ENCODE measurements at regions not wholly inside any gene's neighbourhood (a gene's known extent, or its start where the extent isn't known, plus 50 kb on each side); places are given as distances from the start of the nearest gene placed in this dataset.
"Not testable (repeated sequence)": the region's sequence is repeated elsewhere in the genome, so short reads cannot be mapped to it uniquely, and the experiment has no call there.

- no peak overlapping the region for H3K4me3 ChIP-seq (ENCODE audit: insufficient read depth, low read depth, low read length)
- Mint-ChIP-seq H3K36me3 (ENCODE audit: low read depth, unreplicated experiment) (no peaks in the 10 kb centered on the region), H3K4me1 (ENCODE audit: low read depth, unreplicated experiment) (no peaks in the 10 kb centered on the region), H3K9me3 (ENCODE audit: unreplicated experiment) (peaks cover 14% of the 10 kb centered on the region), H3K4me3 (ENCODE audit: unreplicated experiment) (no peak overlapping the region), H3K27me3 (ENCODE audit: low read depth, unreplicated experiment) (no peaks in the 10 kb centered on the region), H3K27ac (ENCODE audit: unreplicated experiment) (no peak overlapping the region)
- no peaks in the 10 kb centered on the region for H3K79me2 ChIP-seq (ENCODE audit: insufficient read depth, low read length)
- H3K9ac ChIP-seq (ENCODE audit: low read length), result no peak overlapping the region
- H3K4me1 ChIP-seq (ENCODE audit: insufficient read depth, low read length), result no peaks in the 10 kb centered on the region
- no peaks in the 10 kb centered on the region for H3K36me3 ChIP-seq (ENCODE audit: insufficient read depth, low read length)
- DNase-seq (ENCODE audit: low read depth), result no peak
- no peaks in the 10 kb centered on the region for H4K20me1 ChIP-seq (ENCODE audit: insufficient read depth, low read length)
- H3K4me2 ChIP-seq (ENCODE audit: low read length), result no peak overlapping the region
- no peak for FAIRE-seq
- H2AFZ ChIP-seq (ENCODE audit: low read depth, low read length), result no peak overlapping the region
- H3K27ac ChIP-seq (ENCODE audit: low read depth, low read length), result no peak overlapping the region
- no peaks in the 10 kb centered on the region for H3K27me3 ChIP-seq (ENCODE audit: insufficient read depth, low read length)
- TF ChIP-seq, protein P1, sequence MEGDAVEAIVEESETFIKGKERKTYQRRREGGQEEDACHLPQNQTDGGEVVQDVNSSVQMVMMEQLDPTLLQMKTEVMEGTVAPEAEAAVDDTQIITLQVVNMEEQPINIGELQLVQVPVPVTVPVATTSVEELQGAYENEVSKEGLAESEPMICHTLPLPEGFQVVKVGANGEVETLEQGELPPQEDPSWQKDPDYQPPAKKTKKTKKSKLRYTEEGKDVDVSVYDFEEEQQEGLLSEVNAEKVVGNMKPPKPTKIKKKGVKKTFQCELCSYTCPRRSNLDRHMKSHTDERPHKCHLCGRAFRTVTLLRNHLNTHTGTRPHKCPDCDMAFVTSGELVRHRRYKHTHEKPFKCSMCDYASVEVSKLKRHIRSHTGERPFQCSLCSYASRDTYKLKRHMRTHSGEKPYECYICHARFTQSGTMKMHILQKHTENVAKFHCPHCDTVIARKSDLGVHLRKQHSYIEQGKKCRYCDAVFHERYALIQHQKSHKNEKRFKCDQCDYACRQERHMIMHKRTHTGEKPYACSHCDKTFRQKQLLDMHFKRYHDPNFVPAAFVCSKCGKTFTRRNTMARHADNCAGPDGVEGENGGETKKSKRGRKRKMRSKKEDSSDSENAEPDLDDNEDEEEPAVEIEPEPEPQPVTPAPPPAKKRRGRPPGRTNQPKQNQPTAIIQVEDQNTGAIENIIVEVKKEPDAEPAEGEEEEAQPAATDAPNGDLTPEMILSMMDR (IDR thresholded peaks at IDR 0.05; ENCODE audit: insufficient read depth, low read depth, low read length), result no peak
- TF ChIP-seq EZH2 (IDR thresholded peaks at IDR 0.05; ENCODE audit: insufficient read depth, low read length), result no peak
- H3K9me3 ChIP-seq (ENCODE audit: insufficient read depth, low read depth, low read length), result peaks cover 4% of the 10 kb centered on the region
Measured at GRCh38 chr14:106010783-106011182, 484.4 kb downstream of the TMEM121 start.

DNA sequence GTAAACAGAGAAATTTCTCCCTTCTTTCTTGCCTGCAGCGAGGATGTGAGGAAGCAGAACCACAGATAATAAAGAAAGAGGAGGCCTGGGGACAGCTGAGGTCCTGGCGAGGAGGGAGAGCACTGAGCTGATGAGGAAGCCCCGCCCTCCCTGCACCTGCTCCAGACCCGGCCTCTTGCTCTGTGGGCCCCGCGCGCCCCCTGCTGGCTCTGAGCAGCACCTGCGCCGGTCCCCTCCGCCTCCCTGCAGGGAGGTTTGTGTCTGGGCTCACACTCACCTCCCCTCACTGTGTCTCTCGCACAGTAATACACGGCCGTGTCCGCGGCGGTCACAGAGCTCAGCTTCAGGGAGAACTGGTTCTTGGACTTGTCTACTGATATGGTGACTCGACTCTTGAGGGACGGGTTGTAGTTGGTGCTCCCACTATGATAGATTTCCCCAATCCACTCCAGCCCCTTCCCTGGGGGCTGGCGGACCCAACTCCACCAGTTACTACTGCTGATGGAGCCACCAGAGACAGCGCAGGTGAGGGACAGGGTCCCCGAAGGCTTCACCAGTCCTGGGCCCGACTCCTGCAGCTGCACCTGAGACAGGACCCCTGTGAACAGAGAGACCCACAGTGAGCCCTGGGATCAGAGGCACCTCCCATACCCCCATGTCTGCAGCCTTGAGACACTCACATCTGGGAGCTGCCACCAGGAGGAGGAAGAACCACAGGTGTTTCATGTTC, 485.4 kb downstream of the TMEM121 start:
- not testable (repeated sequence) for H2AFZ ChIP-seq (ENCODE audit: low read depth, low read length); H4K20me1 ChIP-seq (ENCODE audit: insufficient read depth, low read length); H3K36me3 Mint-ChIP-seq (ENCODE audit: low read depth, unreplicated experiment); H3K9me3 ChIP-seq (ENCODE audit: insufficient read depth, low read depth, low read length); H3K27me3 ChIP-seq (ENCODE audit: insufficient read depth, low read length); H3K4me1 Mint-ChIP-seq (ENCODE audit: low read depth, unreplicated experiment); H3K4me1 ChIP-seq (ENCODE audit: insufficient read depth, low read length); H3K79me2 ChIP-seq (ENCODE audit: insufficient read depth, low read length); H3K27ac ChIP-seq (ENCODE audit: low read depth, low read length); H3K4me3 Mint-ChIP-seq (ENCODE audit: unreplicated experiment); H3K36me3 ChIP-seq (ENCODE audit: insufficient read depth, low read length); H3K9ac ChIP-seq (ENCODE audit: low read length); FAIRE-seq; DNase-seq (ENCODE audit: low read depth); H3K4me2 ChIP-seq (ENCODE audit: low read length); H3K27me3 Mint-ChIP-seq (ENCODE audit: low read depth, unreplicated experiment); H3K27ac Mint-ChIP-seq (ENCODE audit: unreplicated experiment); H3K4me3 ChIP-seq (ENCODE audit: insufficient read depth, low read depth, low read length)
- peaks cover 14% of the 10 kb centered on the region for H3K9me3 Mint-ChIP-seq (ENCODE audit: unreplicated experiment)

DNA sequence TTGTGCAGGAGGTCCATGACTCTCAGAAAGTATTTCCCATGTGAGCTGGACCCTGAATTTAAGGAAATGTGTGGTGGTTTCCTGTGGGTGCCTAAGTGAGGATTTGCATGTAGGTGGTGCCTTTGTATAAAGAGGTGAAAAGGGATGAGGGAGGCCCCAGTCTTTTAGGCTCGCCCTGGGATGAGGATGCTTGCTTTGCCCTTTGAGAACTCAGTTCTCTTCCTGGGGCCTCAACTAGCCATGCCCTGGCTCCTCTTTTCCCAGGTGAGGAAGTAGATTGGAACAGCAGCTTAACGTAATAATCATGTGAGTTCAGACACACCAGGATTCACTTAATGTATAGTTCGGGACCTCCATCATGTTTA, 486.0 kb downstream of the TMEM121 start:
- H3K4me3 Mint-ChIP-seq (ENCODE audit: unreplicated experiment); H3K36me3 Mint-ChIP-seq (ENCODE audit: low read depth, unreplicated experiment); H3K4me3 ChIP-seq (ENCODE audit: insufficient read depth, low read depth, low read length); H3K27me3 ChIP-seq (ENCODE audit: insufficient read depth, low read length); H3K36me3 ChIP-seq (ENCODE audit: insufficient read depth, low read length); H3K27ac Mint-ChIP-seq (ENCODE audit: unreplicated experiment); H3K4me1 ChIP-seq (ENCODE audit: insufficient read depth, low read length); H4K20me1 ChIP-seq (ENCODE audit: insufficient read depth, low read length); H3K27me3 Mint-ChIP-seq (ENCODE audit: low read depth, unreplicated experiment); FAIRE-seq; H3K27ac ChIP-seq (ENCODE audit: low read depth, low read length); H3K9ac ChIP-seq (ENCODE audit: low read length); H3K4me1 Mint-ChIP-seq (ENCODE audit: low read depth, unreplicated experiment); DNase-seq (ENCODE audit: low read depth); H2AFZ ChIP-seq (ENCODE audit: low read depth, low read length); H3K79me2 ChIP-seq (ENCODE audit: insufficient read depth, low read length); H3K4me2 ChIP-seq (ENCODE audit: low read length); H3K9me3 ChIP-seq (ENCODE audit: insufficient read depth, low read depth, low read length): not testable (repeated sequence)
- peaks cover 14% of the 10 kb centered on the region for H3K9me3 Mint-ChIP-seq (ENCODE audit: unreplicated experiment)
